Epithelial cell of esophagus (primary cell): ENCODE measurements at regions not wholly inside any gene's neighbourhood (a gene's known extent, or its start where the extent isn't known, plus 50 kb on each side); places are given as distances from the start of the nearest gene placed in this dataset.

Experiments
- DNase-seq: peaks from one replicate; pipeline ENCODE4 v3.0.0; 2010; ENCODE audit warnings: low read depth
- H3K4me3 ChIP-seq: 2 replicates; pipeline ENCODE4 v1.5.1; 2011; ENCODE audit warnings: mild to moderate bottlenecking, low read length, control low read depth
- TF ChIP-seq, protein P1 (sequence below): IDR thresholded peaks from 2 replicates; pipeline ENCODE4 v1.5.1; 2011; ENCODE audit warnings: low read depth, mild to moderate bottlenecking, low read length, control low read depth, inconsistent platforms; ENCODE audit not compliant: insufficient read depth; ENCODE audit errors: missing control alignments

DNA sequence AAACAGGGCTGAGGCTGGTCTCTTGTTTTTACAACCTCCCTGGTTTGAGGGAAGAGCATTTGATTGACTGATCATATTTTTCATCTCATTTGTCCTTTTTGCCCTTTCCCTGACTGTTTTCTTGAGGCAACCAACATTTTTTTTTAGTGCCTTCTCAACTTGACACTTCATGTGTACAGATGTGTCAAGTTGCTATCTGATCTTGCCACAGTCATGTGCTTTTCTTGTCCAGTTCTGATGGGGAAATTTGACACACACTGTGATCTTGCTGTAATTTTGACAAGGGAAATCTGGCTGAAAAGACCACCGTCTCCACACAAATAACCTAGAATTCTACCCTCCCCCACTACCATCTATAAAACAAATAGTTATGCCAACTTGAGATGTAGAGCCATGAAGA is 329.6 kb downstream of the KCTD12 start:
- TF ChIP-seq, protein P1, sequence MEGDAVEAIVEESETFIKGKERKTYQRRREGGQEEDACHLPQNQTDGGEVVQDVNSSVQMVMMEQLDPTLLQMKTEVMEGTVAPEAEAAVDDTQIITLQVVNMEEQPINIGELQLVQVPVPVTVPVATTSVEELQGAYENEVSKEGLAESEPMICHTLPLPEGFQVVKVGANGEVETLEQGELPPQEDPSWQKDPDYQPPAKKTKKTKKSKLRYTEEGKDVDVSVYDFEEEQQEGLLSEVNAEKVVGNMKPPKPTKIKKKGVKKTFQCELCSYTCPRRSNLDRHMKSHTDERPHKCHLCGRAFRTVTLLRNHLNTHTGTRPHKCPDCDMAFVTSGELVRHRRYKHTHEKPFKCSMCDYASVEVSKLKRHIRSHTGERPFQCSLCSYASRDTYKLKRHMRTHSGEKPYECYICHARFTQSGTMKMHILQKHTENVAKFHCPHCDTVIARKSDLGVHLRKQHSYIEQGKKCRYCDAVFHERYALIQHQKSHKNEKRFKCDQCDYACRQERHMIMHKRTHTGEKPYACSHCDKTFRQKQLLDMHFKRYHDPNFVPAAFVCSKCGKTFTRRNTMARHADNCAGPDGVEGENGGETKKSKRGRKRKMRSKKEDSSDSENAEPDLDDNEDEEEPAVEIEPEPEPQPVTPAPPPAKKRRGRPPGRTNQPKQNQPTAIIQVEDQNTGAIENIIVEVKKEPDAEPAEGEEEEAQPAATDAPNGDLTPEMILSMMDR: no peak
- DNase-seq: no peak
- no peak overlapping the region for H3K4me3 ChIP-seq

DNA sequence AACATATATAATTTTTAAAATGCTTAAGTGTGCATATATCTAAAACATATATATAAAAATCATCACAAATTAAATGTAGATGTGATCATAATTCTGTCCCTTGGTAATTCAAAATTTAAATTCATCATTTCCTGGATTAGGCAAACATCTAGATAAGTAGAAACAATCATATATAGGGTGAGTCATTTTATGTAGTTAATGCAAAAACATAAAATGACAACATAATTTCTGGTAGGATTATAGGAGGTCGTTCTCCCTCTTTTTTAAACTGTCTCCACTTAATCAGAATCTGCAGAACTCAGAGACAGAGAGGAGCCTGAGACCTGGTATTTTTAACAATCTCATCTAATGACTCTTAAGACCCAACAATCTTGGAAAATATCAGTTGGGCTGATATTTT is 333.4 kb downstream of the KCTD12 start:
- DNase-seq: no peak

DNA sequence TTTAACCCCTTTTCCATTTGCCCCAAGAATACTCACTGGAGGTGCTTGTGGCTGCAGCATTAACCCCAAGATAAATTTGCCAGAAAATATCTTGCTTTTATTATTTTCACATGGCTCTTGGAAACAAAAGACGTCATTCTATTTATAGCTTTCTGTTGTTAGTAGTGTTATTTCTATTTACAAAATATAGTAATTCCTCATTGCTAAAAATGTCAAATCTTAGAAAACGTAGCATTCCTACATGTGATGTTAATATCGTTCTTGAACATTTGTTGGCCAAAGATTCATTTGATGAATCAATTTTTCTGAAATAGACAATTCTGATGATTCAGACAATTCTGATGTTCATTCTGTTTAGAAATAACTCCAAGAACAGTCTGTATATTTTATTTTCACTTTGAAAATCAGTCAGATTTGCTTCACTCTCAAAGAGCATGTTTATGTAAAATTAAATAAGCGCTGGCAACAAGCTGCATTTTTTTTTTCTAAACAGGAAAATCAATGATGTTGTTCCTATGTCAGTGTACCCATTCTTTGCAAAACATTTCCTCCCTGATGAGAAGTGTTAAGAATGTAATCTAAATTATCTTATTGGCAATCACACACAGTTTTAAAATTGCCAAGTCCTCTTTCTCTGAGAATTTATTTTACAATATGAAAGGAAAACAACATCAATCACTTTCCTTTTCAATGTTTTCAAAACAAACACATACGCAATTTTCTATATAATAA is 334.0 kb downstream of the KCTD12 start:
- TF ChIP-seq, protein P1: no peak
- H3K4me3 ChIP-seq: no peak overlapping the region
- DNase-seq: no peak

More for the DNA sequence above, 333.4 kb downstream of the KCTD12 start:
- no peak overlapping the region for H3K4me3 ChIP-seq
- TF ChIP-seq, protein P1: no peak

DNA sequence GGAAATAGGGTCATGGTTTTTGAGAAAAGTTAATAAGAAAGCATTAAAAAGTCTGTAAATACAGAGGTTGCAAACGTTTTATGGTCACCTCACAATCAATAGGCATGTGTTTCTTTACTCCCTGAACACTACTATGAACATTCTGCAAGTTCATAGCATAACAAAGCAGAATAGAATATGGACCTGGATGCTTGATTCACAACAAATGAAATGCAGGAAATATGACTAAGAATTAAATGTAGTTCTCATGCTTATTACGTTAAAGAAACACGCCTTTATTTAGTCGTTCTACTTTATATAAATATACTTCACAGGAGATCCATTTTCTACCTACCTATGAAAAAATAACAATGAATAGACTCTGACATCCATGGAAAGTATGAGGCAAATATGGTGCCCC is 344.0 kb downstream of the KCTD12 start:
- H3K4me3 ChIP-seq: no peak overlapping the region
- no peak for DNase-seq
- TF ChIP-seq, protein P1: no peak

DNA sequence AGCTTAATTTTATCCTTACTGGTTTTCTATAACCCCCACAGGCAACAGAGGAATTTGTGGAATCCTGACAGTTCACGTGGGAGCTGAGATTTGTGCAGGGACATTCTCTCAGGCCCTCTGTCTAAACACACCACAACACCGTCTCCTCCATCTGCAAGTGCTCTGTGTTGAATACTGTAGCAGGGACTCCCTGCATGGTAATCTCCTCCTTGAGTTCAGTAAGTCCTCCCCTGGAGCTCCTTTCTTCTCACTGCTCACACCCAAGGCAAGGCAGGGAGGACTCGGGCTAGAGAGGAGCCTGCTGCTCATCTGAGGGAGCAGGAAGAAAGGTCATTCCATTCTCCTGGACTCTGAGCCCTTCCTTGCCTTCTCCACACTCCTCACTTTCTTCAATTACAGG is 348.2 kb downstream of the KCTD12 start:
- no peak overlapping the region for H3K4me3 ChIP-seq
- TF ChIP-seq, protein P1: no peak
- no peak for DNase-seq

DNA sequence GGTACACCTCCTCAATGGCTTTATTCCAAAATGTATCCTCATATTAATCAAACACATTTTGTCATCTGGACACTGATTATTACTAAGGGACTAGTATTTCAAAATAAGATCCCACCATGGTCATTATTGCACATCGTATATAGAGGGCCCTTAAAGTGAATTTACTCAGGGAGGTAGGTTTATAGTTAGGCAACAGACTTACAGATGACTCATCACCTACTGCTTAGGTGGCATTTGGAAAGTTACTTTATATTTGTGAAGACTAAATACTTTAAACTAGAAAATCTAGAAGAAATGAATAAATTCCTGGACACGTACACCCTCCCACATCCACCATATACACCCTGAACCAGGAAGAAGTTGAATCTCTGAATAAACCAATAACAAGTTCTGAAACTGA is 353.0 kb downstream of the KCTD12 start:
- DNase-seq: peak; percentile 44
- TF ChIP-seq, protein P1: no peak

DNA sequence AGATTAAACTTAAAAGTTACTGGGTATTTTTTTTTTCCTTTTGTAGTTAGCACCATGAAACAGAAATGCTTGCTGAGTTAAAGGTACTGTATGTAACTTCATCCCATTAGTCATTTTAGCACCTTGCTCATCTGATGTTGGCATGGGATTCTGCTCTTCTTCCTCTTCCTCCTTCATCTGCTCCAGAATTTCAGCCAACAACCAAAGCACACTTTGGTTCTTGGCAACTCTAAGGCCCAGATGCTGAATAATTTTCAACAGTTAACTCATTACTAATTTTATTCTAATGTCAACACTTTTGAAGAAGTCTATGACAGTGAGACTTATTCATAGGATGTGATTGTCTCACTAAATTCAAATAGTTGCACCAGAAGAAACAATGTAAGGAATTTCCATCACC is 359.2 kb downstream of the KCTD12 start:
- no peak for DNase-seq
- H3K4me3 ChIP-seq: no peak overlapping the region
- TF ChIP-seq, protein P1: no peak

More for the DNA sequence above, 353.0 kb downstream of the KCTD12 start:
- H3K4me3 ChIP-seq: no peak overlapping the region
